Esophagus squamous epithelium (tissue), 5 donors: ENCODE measurements at regions not wholly inside any gene's neighbourhood (a gene's known extent, or its start where the extent isn't known, plus 50 kb on each side); places are given as distances from the start of the nearest gene placed in this dataset.

Experiments
- DNase-seq: peaks from one replicate; lab custom pipeline; 2025; lab: John Stamatoyannopoulos, UW
- H3K27ac ChIP-seq, 4 donors: fragments of 200-600 bp; sonication (generic); one replicate each; pipeline ENCODE4 v1.5.1; 2016 to 2019; ENCODE audit warnings: mild to moderate bottlenecking in 1 of 4
- H3K27me3 ChIP-seq, 4 donors: fragments of 200-600 bp; sonication (generic); 1 replicate in 3 of 4; 2 replicates in 1 of 4; pipeline versions ENCODE4 v1.5.1 to v1.6.0; 2017 to 2021; ENCODE audit warnings: antibody characterized with exemption in 1 of 4
- H3K36me3 ChIP-seq, 3 donors: fragments of 200-600 bp; sonication (generic); one replicate each; pipeline ENCODE4 v1.5.1; 2016 to 2019
- H3K4me1 ChIP-seq, 3 donors: fragments of 200-600 bp; sonication (generic); one replicate each; pipeline ENCODE4 v1.5.1; 2017 to 2019
- H3K4me3 ChIP-seq, 4 donors: fragments of 200-600 bp; sonication (generic); 1 replicate in 3 of 4; 2 replicates in 1 of 4; pipeline ENCODE4 v1.5.1; 2016 to 2019; ENCODE audit warnings: mild to moderate bottlenecking in 2 of 4, moderate library complexity in 1 of 4
- H3K9me3 ChIP-seq, 3 donors: fragments of 200-600 bp; sonication (generic); one replicate each; pipeline ENCODE4 v1.5.1; 2016 to 2019
- CTCF ChIP-seq, 6 experiments: fragments of 450-650 bp in 4 of 6; fragments of 200-600 bp in 2 of 6; sonication (generic) in 2 of 6; IDR thresholded peaks; one replicate each; pipeline ENCODE4 v1.5.1; 2016 to 2019; ENCODE audit warnings: antibody characterized with exemption in 6 of 6, mild to moderate bottlenecking in 4 of 6, moderate library complexity in 4 of 6
- POLR2A ChIP-seq, 4 donors: fragments of 450-650 bp; IDR thresholded peaks; one replicate each; pipeline ENCODE4 v1.6.1; 2017; ENCODE audit warnings: antibody characterized with exemption in 4 of 4, mild to moderate bottlenecking in 4 of 4, moderate library complexity in 3 of 4
- WGBS, 2 donors: methylation state at CpG; one replicate each; pipeline ENCODE4 v1.1.5; 2018; 5-methylcytosine and 5-hydroxymethylcytosine counted together
- intact Hi-C: fragments of 100-400 bp; cut with DNase I; formaldehyde crosslinking; loops from one replicate; pipeline ENCODE4 v1.15.0; 2022
- donor health status: DM: yes; HTN: yes; CAD: no.

GRCh38 chr14:65356327-65356836 lies 56.1 kb upstream of the FUT8 start:
- Histone ChIP-seq H3K27me3 (no peaks in the 10 kb centered on the region), H3K4me3 (no peak overlapping the region), H3K4me1 (peaks cover 12 to 75% (median 14%) of the 10 kb centered on the region in 3 donors), H3K36me3 (no peaks in the 10 kb centered on the region), H3K27ac (peak overlapping the region; percentile 25 to 61 (median 48)), H3K9me3 (no peaks in the 10 kb centered on the region)
- peak in 1 of 4 donors; percentile 24 for TF ChIP-seq POLR2A (IDR thresholded peaks at IDR 0.05)
- no peak for TF ChIP-seq CTCF (IDR thresholded peaks at IDR 0.05)
- intact Hi-C loops = no loop called here
- 21 to 29% methylated on average over 3 to 5 of the region's 5 CpGs for WGBS, 2 donors
- DNase-seq = no peak

- H3K9me3 ChIP-seq = no peaks in the 10 kb centered on the region
- H3K4me1 ChIP-seq = peaks cover 12 to 82% (median 17%) of the 10 kb centered on the region in 3 donors
- no peaks in the 10 kb centered on the region for H3K27me3 ChIP-seq
- intact Hi-C loops = no loop called here
- no peak for DNase-seq
- H3K4me3 ChIP-seq = no peak overlapping the region
- H3K27ac ChIP-seq = peak overlapping the region; percentile 25 to 61 (median 48)
- TF ChIP-seq POLR2A (IDR thresholded peaks at IDR 0.05) (no peak), CTCF (IDR thresholded peaks at IDR 0.05) (no peak)
- H3K36me3 ChIP-seq = no peaks in the 10 kb centered on the region
- WGBS, 2 donors = 20 to 37% methylated on average over 2 of the region's 2 CpGs
Observed at GRCh38 chr14:65357113-65357512, 55.4 kb upstream of the FUT8 start.

GRCh38 chr14:65357689-65358088 lies 54.8 kb upstream of the FUT8 start:
- H3K27ac ChIP-seq = peak overlapping the region in 2 of 4 donors; percentile 47 to 48
- H3K27me3 ChIP-seq = no peaks in the 10 kb centered on the region
- H3K4me3 ChIP-seq = no peak overlapping the region
- no peak for DNase-seq
- no peaks in the 10 kb centered on the region for H3K36me3 ChIP-seq
- intact Hi-C loops = no loop called here
- TF ChIP-seq CTCF (IDR thresholded peaks at IDR 0.05) (no peak), POLR2A (IDR thresholded peaks at IDR 0.05) (no peak)
- H3K4me1 ChIP-seq = peaks cover 12 to 87% (median 17%) of the 10 kb centered on the region in 3 donors
- no peaks in the 10 kb centered on the region for H3K9me3 ChIP-seq

GRCh38 chr14:65359503-65359902 lies 53.0 kb upstream of the FUT8 start:
- Histone ChIP-seq H3K36me3 (no peaks in the 10 kb centered on the region), H3K27me3 (no peaks in the 10 kb centered on the region), H3K27ac (no peak overlapping the region), H3K4me1 (peaks cover 12 to 82% (median 14%) of the 10 kb centered on the region in 3 donors), H3K9me3 (no peaks in the 10 kb centered on the region), H3K4me3 (no peak overlapping the region)
- TF ChIP-seq POLR2A (IDR thresholded peaks at IDR 0.05) = no peak
- TF ChIP-seq CTCF (IDR thresholded peaks at IDR 0.05) = peak in 1 of 6 experiments; percentile 34
- WGBS, 2 donors = 27 to 39% methylated on average over 3 of the region's 3 CpGs
- intact Hi-C loops = no loop called here
- DNase-seq = no peak

GRCh38 chr14:65360144-65360784 lies 52.3 kb upstream of the FUT8 start:
- no peak for TF ChIP-seq CTCF (IDR thresholded peaks at IDR 0.05)
- TF ChIP-seq POLR2A (IDR thresholded peaks at IDR 0.05) = no peak
- 58 to 63% methylated on average over 2 of the region's 2 CpGs for WGBS, 2 donors
- Histone ChIP-seq H3K4me1 (peaks cover 12 to 82% (median 14%) of the 10 kb centered on the region in 3 donors), H3K9me3 (no peaks in the 10 kb centered on the region), H3K27me3 (no peaks in the 10 kb centered on the region), H3K36me3 (no peaks in the 10 kb centered on the region), H3K4me3 (no peak overlapping the region), H3K27ac (peak overlapping the region in 2 of 4 donors; percentile 19 to 39)
- DNase-seq = no peak
- intact Hi-C loops = no loop called here
